GM23338 (cell line): ENCODE measurements at regions not wholly inside any gene's neighbourhood (a gene's known extent, or its start where the extent isn't known, plus 50 kb on each side); places are given as distances from the start of the nearest gene placed in this dataset.

Source experiments
- ATAC-seq: fragments of 200-7000 bp; cut with Tn5 transposase; 3 replicates; pipeline ENCODE4 v1.9.1; 2020
- DNase-seq: peaks from one replicate; pipeline ENCODE4 v3.0.0-alpha.2; 2015; ENCODE audit warnings: low spot score
- H2AFZ ChIP-seq: fragments of 200-600 bp; sonication (generic); 2 replicates; pipeline ENCODE4 v1.8.0; 2016; ENCODE audit warnings: antibody characterized with exemption, mild to moderate bottlenecking, moderate library complexity
- H3F3A ChIP-seq: fragments of 200-600 bp; sonication (generic); replicated peaks from 2 replicates; pipeline ENCODE4 v1.8.0; 2017; ENCODE audit warnings: antibody characterized with exemption, mixed run types, low read depth
- H3K27ac ChIP-seq: fragments of 200-600 bp; sonication (generic); 2 replicates; pipeline ENCODE4 v1.6.1; 2016; ENCODE audit warnings: low read depth
- H3K27me3 ChIP-seq: fragments of 200-600 bp; sonication (generic); 2 replicates; pipeline ENCODE4 v1.8.0; 2016; ENCODE audit warnings: mild to moderate bottlenecking, mixed run types, moderate library complexity; ENCODE audit not compliant: insufficient read depth
- H3K36me3 ChIP-seq: fragments of 200-600 bp; sonication (generic); 2 replicates; pipeline ENCODE4 v1.8.0; 2016; ENCODE audit warnings: mild to moderate bottlenecking; ENCODE audit not compliant: insufficient read depth
- H3K4me1 ChIP-seq: fragments of 200-600 bp; sonication (generic); 2 replicates; pipeline ENCODE4 v1.8.0; 2016; ENCODE audit warnings: mild to moderate bottlenecking, moderate library complexity; ENCODE audit not compliant: insufficient read depth
- H3K4me2 ChIP-seq: fragments of 200-600 bp; sonication (generic); 2 replicates; pipeline ENCODE4 v1.7.1; 2017; ENCODE audit warnings: mixed run types
- H3K4me3 ChIP-seq: fragments of 200-600 bp; sonication (generic); 2 replicates; pipeline ENCODE4 v1.6.1; 2016; ENCODE audit warnings: mixed run types
- H3K79me2 ChIP-seq: fragments of 200-600 bp; sonication (generic); replicated peaks from 2 replicates; pipeline ENCODE4 v1.8.0; 2017; ENCODE audit warnings: mild to moderate bottlenecking; ENCODE audit not compliant: insufficient read depth
- H3K9me2 ChIP-seq: fragments of 200-600 bp; sonication (generic); 2 replicates; pipeline ENCODE4 v1.8.0; 2017; ENCODE audit not compliant: insufficient read depth
- H4K20me1 ChIP-seq: fragments of 200-600 bp; sonication (generic); replicated peaks from 2 replicates; pipeline ENCODE4 v1.8.0; 2017; ENCODE audit warnings: mild to moderate bottlenecking; ENCODE audit not compliant: insufficient read depth
- H3K27ac Mint-ChIP-seq: 2 replicates; pipeline ENCODE4 v1.8.0; 2020; ENCODE audit warnings: inconsistent platforms, mild to moderate bottlenecking, moderate library complexity, mixed read lengths
- H3K27me3 Mint-ChIP-seq: 3 replicates; pipeline ENCODE4 v1.8.0; 2022; ENCODE audit warnings: low read depth, mild to moderate bottlenecking, moderate library complexity, mixed read lengths, inconsistent platforms; ENCODE audit not compliant: insufficient read depth, poor library complexity
- H3K36me3 Mint-ChIP-seq: 3 replicates; pipeline ENCODE4 v1.8.0; 2021; ENCODE audit warnings: low read depth, mild to moderate bottlenecking, inconsistent platforms, moderate library complexity, mixed read lengths
- H3K4me1 Mint-ChIP-seq: 3 replicates; pipeline ENCODE4 v1.8.0; 2020; ENCODE audit warnings: mild to moderate bottlenecking, inconsistent platforms, mixed read lengths
- H3K4me3 Mint-ChIP-seq: 3 replicates; pipeline ENCODE4 v1.8.0; 2021; ENCODE audit warnings: moderate library complexity, mild to moderate bottlenecking, inconsistent platforms, mixed read lengths
- H3K9me3 Mint-ChIP-seq: 3 replicates; pipeline ENCODE4 v1.8.0; 2020; ENCODE audit warnings: moderate library complexity, mild to moderate bottlenecking, inconsistent platforms, mixed read lengths
- CREB1 ChIP-seq: fragments of 250-450 bp; sonication (Bioruptor Pico); IDR thresholded peaks from 2 replicates; pipeline ENCODE4 v1.5.0; 2020; ENCODE audit warnings: low read depth, mild to moderate bottlenecking, moderate library complexity
- CTCF ChIP-seq, 2 experiments: fragments of 200-600 bp in 1 of 2; sonication (generic) in 1 of 2; conservative IDR thresholded peaks; 2 replicates each; pipeline versions ENCODE4 v1.5.1 to v1.6.1; 2016 to 2017; ENCODE audit warnings: antibody characterized with exemption in 2 of 2, low read depth in 2 of 2, mild to moderate bottlenecking in 2 of 2, moderate library complexity in 1 of 2
- ETS1 ChIP-seq: IDR thresholded peaks from 2 replicates; pipeline ENCODE4 v1.6.1; 2016; ENCODE audit warnings: antibody characterized with exemption
- EZH2 ChIP-seq: fragments of 200-600 bp; sonication (generic); IDR thresholded peaks from one replicate; pipeline ENCODE4 v1.8.0; 2017; ENCODE audit warnings: antibody characterized with exemption, mild to moderate bottlenecking, low read depth; ENCODE audit not compliant: unreplicated experiment
- EZH2phosphoT487 ChIP-seq: fragments of 200-600 bp; sonication (generic); IDR thresholded peaks from one replicate; pipeline ENCODE4 v1.8.1; 2018; ENCODE audit warnings: antibody characterized with exemption; ENCODE audit not compliant: unreplicated experiment
- JUNB ChIP-seq: IDR thresholded peaks from one replicate; pipeline ENCODE4 v1.6.1; 2016; ENCODE audit warnings: antibody characterized with exemption; ENCODE audit not compliant: unreplicated experiment
- NANOG ChIP-seq: IDR thresholded peaks from 2 replicates; pipeline ENCODE4 v1.6.1; 2016; ENCODE audit warnings: antibody characterized with exemption, borderline replicate concordance
- POLR2AphosphoS5 ChIP-seq: IDR thresholded peaks from 2 replicates; pipeline ENCODE4 v1.6.1; 2016; ENCODE audit warnings: antibody characterized with exemption, low read depth
- REST ChIP-seq: IDR thresholded peaks from one replicate; pipeline ENCODE4 v1.6.1; 2018; ENCODE audit warnings: antibody characterized with exemption; ENCODE audit not compliant: unreplicated experiment
- STAT1 ChIP-seq: IDR thresholded peaks from one replicate; pipeline ENCODE4 v1.6.1; 2016; ENCODE audit warnings: antibody characterized with exemption; ENCODE audit not compliant: unreplicated experiment
- ZNF114 ChIP-seq: fragments of 250-450 bp; sonication (Bioruptor Pico); IDR thresholded peaks from 2 replicates; pipeline ENCODE4 v1.5.0; 2020; ENCODE audit warnings: mild to moderate bottlenecking, moderate library complexity
- ZNF331 ChIP-seq: fragments of 250-450 bp; sonication (Bioruptor Pico); IDR thresholded peaks from 2 replicates; pipeline ENCODE4 v1.5.0; 2020; ENCODE audit warnings: low read depth, mild to moderate bottlenecking, moderate library complexity
- ZNF462 ChIP-seq: fragments of 250-450 bp; sonication (Bioruptor Pico); IDR thresholded peaks from 2 replicates; pipeline ENCODE4 v1.5.0; 2020; ENCODE audit warnings: mild to moderate bottlenecking, moderate library complexity

- ATAC-seq (no peak), DNase-seq (no peak)
- H3K27ac Mint-ChIP-seq = no peak overlapping the region
- TF ChIP-seq POLR2AphosphoS5 (no peak), ZNF114 (no peak), STAT1 (no peak), EZH2 (no peak), ZNF331 (CRISPR knock-in tag) (no peak), EZH2phosphoT487 (no peak), ZNF462 (CRISPR knock-in tag) (no peak), REST (no peak), JUNB (no peak), ETS1 (no peak), NANOG (no peak), CREB1 (CRISPR knock-in tag) (no peak), CTCF (conservative IDR thresholded peaks at IDR 0.05; ENCODE audit: low read depth in 2 of 2) (no peak)
- H3K27me3 ChIP-seq = no peaks in the 10 kb centered on the region
- no peak overlapping the region for H3K4me3 Mint-ChIP-seq
- no peaks in the 10 kb centered on the region for H3K36me3 ChIP-seq
- H3K4me1 Mint-ChIP-seq = no peaks in the 10 kb centered on the region
- H3K4me3 ChIP-seq = no peak overlapping the region
- H3F3A ChIP-seq = no peaks in the 10 kb centered on the region
- peaks cover 57% of the 10 kb centered on the region for H3K9me3 Mint-ChIP-seq
- no peaks in the 10 kb centered on the region for H4K20me1 ChIP-seq
- H3K27me3 Mint-ChIP-seq = peaks cover 5% of the 10 kb centered on the region
- peaks cover 29% of the 10 kb centered on the region for H3K36me3 Mint-ChIP-seq
- H2AFZ ChIP-seq = peak overlapping the region; percentile 91
- no peaks in the 10 kb centered on the region for H3K9me2 ChIP-seq
- H3K27ac ChIP-seq = no peak overlapping the region
- no peak overlapping the region for H3K4me2 ChIP-seq
- peaks cover 8% of the 10 kb centered on the region for H3K4me1 ChIP-seq
- H3K79me2 ChIP-seq = no peaks in the 10 kb centered on the region
Observed at GRCh38 chrX:482702-483203, 96.0 kb upstream of the PPP2R3B start.
